ENCODE measurements at regions not wholly inside any gene's neighbourhood (a gene's known extent, or its start where the extent isn't known, plus 50 kb on each side); places are given as distances from the start of the nearest gene placed in this dataset.

DNA sequence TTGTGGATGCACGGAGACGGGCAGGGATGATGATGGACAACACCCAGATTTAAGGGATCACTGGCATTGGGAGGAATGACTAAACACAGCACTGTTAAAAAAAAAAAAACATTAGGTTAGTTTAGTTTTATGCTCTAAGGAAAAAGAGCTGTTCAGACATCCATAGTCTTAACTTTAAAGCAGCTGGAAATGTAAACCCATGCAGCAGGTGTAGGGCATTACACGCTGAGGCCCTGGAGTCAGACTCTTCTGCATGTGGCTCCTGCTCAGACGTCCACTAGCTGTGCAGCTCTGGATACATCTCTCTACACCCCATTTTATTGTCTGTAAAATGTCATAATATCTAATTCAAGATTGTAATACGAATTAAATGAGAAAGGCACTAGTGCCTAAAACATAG, 191.8 kb upstream of the RASGRP1 start:
- TF ChIP-seq CTCF (IDR thresholded peaks at IDR 0.05): no peak
- no peak for TF ChIP-seq POLR2A (IDR thresholded peaks at IDR 0.05)

All from esophagus squamous epithelium (tissue), 4 donors.